ENCODE measurements at regions not wholly inside any gene's neighbourhood (a gene's known extent, or its start where the extent isn't known, plus 50 kb on each side); places are given as distances from the start of the nearest gene placed in this dataset.
A peak's percentile ranks its signal among the peaks of the same experiment; 100 is the strongest.

- TF ChIP-seq POLR2A (IDR thresholded peaks at IDR 0.05) (no peak), CTCF (IDR thresholded peaks at IDR 0.05) (no peak)
- Histone ChIP-seq H3K9me3 (no peaks in the 10 kb centered on the region), H3K4me3 (no peak overlapping the region), H3K27ac (no peak overlapping the region), H3K27me3 (peaks cover 0 to 24% of the 10 kb centered on the region in 2 donors), H3K36me3 (no peaks in the 10 kb centered on the region), H3K4me1 (peaks cover 0 to 16% (median 0%) of the 10 kb centered on the region in 4 donors)
- DNase-seq, result peak in 1 of 3 donors; percentile 18
Observed at GRCh38 chr14:101460986-101461750, 100.1 kb upstream of the DIO3 start.

GRCh38 chr14:101461891-101462290 is 99.4 kb upstream of the DIO3 start:
- DNase-seq, result no peak
- peaks cover 0 to 16% (median 0%) of the 10 kb centered on the region in 4 donors for H3K4me1 ChIP-seq
- H3K27ac ChIP-seq, result no peak overlapping the region
- H3K9me3 ChIP-seq, result no peaks in the 10 kb centered on the region
- peaks cover 0 to 24% of the 10 kb centered on the region in 2 donors for H3K27me3 ChIP-seq
- TF ChIP-seq CTCF (IDR thresholded peaks at IDR 0.05), result no peak
- TF ChIP-seq POLR2A (IDR thresholded peaks at IDR 0.05), result no peak
- H3K36me3 ChIP-seq, result no peaks in the 10 kb centered on the region
- no peak overlapping the region for H3K4me3 ChIP-seq

GRCh38 chr14:101462726-101463565 is 98.3 kb upstream of the DIO3 start:
- H3K4me3 ChIP-seq, result no peak overlapping the region
- no peak overlapping the region for H3K27ac ChIP-seq
- DNase-seq, result peak in 2 of 3 donors; percentile 27 to 29
- H3K9me3 ChIP-seq, result no peaks in the 10 kb centered on the region
- H3K36me3 ChIP-seq, result no peaks in the 10 kb centered on the region
- H3K27me3 ChIP-seq, result peaks cover 0 to 15% of the 10 kb centered on the region in 2 donors
- peaks cover 0 to 14% (median 0%) of the 10 kb centered on the region in 4 donors for H3K4me1 ChIP-seq
- TF ChIP-seq POLR2A (IDR thresholded peaks at IDR 0.05) (no peak), CTCF (IDR thresholded peaks at IDR 0.05) (no peak)

- Histone ChIP-seq H3K27me3 (peaks cover 0 to 8% of the 10 kb centered on the region in 2 donors), H3K27ac (no peak overlapping the region), H3K9me3 (no peaks in the 10 kb centered on the region), H3K4me1 (peaks cover 0 to 6% (median 0%) of the 10 kb centered on the region in 4 donors), H3K4me3 (no peak overlapping the region), H3K36me3 (no peaks in the 10 kb centered on the region)
- DNase-seq, result peak in 2 of 3 donors; percentile 15 to 34
- TF ChIP-seq POLR2A (IDR thresholded peaks at IDR 0.05) (no peak), CTCF (IDR thresholded peaks at IDR 0.05) (no peak)
Observed at GRCh38 chr14:101463566-101464171, 97.6 kb upstream of the DIO3 start.

- Histone ChIP-seq H3K36me3 (no peaks in the 10 kb centered on the region), H3K4me3 (no peak overlapping the region), H3K27ac (no peak overlapping the region), H3K27me3 (no peaks in the 10 kb centered on the region), H3K9me3 (no peaks in the 10 kb centered on the region), H3K4me1 (no peaks in the 10 kb centered on the region)
- peak in 2 of 3 donors; percentile 23 to 40 for DNase-seq
- TF ChIP-seq CTCF (IDR thresholded peaks at IDR 0.05) (no peak), POLR2A (IDR thresholded peaks at IDR 0.05) (no peak)
Observed at GRCh38 chr14:101464310-101464983, 96.8 kb upstream of the DIO3 start.
